ENCODE measurements at regions not wholly inside any gene's neighbourhood (a gene's known extent, or its start where the extent isn't known, plus 50 kb on each side); places are given as distances from the start of the nearest gene placed in this dataset.
A peak's percentile ranks its signal among the peaks of the same experiment; 100 is the strongest.

- DNase-seq = no peak
Measured at GRCh38 chr11:91800208-91800914, 424.3 kb upstream of the FAT3 start.

GRCh38 chr11:91798240-91798639 is 426.4 kb upstream of the FAT3 start:
- DNase-seq = no peak

- no peak for DNase-seq
Measured at GRCh38 chr11:91796999-91797398, 427.6 kb upstream of the FAT3 start.

GRCh38 chr11:91795139-91795887 is 429.3 kb upstream of the FAT3 start:
- no peak for DNase-seq

- no peak for DNase-seq
Measured at GRCh38 chr11:91794146-91794545, 430.5 kb upstream of the FAT3 start.

- no peak for DNase-seq
Measured at GRCh38 chr11:91792779-91793262, 431.8 kb upstream of the FAT3 start.

GRCh38 chr11:91791171-91791468 is 433.5 kb upstream of the FAT3 start:
- DNase-seq = peak in 1 of 5 donors; percentile 47

GRCh38 chr11:91790346-91791170 is 434.1 kb upstream of the FAT3 start:
- no peak for DNase-seq

- no peak for DNase-seq
Measured at GRCh38 chr11:91788764-91789163, 435.9 kb upstream of the FAT3 start.

- no peak for DNase-seq
Measured at GRCh38 chr11:91786097-91786496, 438.5 kb upstream of the FAT3 start.

- DNase-seq = no peak
Measured at GRCh38 chr11:91783173-91783572, 441.4 kb upstream of the FAT3 start.

- no peak for DNase-seq
Measured at GRCh38 chr11:91778758-91779157, 445.9 kb upstream of the FAT3 start.

GRCh38 chr11:91776655-91777054 is 448.0 kb upstream of the FAT3 start:
- no peak for DNase-seq

GRCh38 chr11:91773090-91773489 is 451.5 kb upstream of the FAT3 start:
- DNase-seq = no peak

GRCh38 chr11:91771961-91772360 is 452.7 kb upstream of the FAT3 start:
- DNase-seq = no peak

- no peak for DNase-seq
Measured at GRCh38 chr11:91768783-91769182, 455.8 kb upstream of the FAT3 start.

GRCh38 chr11:91763331-91763730 is 461.3 kb upstream of the FAT3 start:
- DNase-seq = no peak

GRCh38 chr11:91761406-91762025 is 463.1 kb upstream of the FAT3 start:
- DNase-seq = no peak

GRCh38 chr11:91756829-91757480 is 467.7 kb upstream of the FAT3 start:
- no peak for DNase-seq

GRCh38 chr11:91755951-91756707 is 468.5 kb upstream of the FAT3 start:
- DNase-seq = no peak

- DNase-seq = no peak
Measured at GRCh38 chr11:91755526-91755925, 469.1 kb upstream of the FAT3 start.

GRCh38 chr11:91749251-91749650 is 475.4 kb upstream of the FAT3 start:
- DNase-seq = no peak
